ENCODE measurements at regions not wholly inside any gene's neighbourhood (a gene's known extent, or its start where the extent isn't known, plus 50 kb on each side); places are given as distances from the start of the nearest gene placed in this dataset.

- TF ChIP-seq CTCF (IDR thresholded peaks at IDR 0.05), result no peak
- TF ChIP-seq POLR2A (IDR thresholded peaks at IDR 0.05), result no peak
These were observed 209.7 kb downstream of the MINAR1 start for GRCh38 chr15:79641841-79642240.
